ENCODE measurements at regions not wholly inside any gene's neighbourhood (a gene's known extent, or its start where the extent isn't known, plus 50 kb on each side); places are given as distances from the start of the nearest gene placed in this dataset.

DNA sequence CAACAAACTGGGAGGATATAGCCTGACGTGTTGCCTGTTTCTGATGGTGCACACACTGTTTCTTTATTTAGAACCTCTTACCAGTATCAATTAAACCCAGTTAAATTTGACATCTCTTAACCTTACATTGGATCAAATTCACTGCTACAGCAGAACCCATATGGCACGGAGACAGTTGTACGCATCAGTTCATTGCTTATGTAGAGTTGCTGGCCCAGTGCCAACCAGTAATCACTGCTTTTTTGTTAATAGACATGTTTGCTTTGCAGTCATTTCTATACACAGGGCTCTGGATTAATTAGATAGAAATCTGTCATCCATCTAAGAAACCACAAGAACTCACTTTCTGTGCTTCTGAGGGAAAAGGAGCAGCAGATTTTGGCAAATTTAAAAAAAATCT lies 154.0 kb downstream of the RWDD3 start:
- in situ Hi-C loops (cut with HindIII; ENCODE audit: extremely low pct_ligation_motif_present, low pct_unique_long_range_greater_than_20kb) (no loop called here), intact Hi-C loops (cut with micrococcal nuclease; ENCODE audit: unreplicated experiment) (no loop called here)
- no peak overlapping the region for H3K4me3 ChIP-seq (replicated peaks in 1 of 3; ENCODE audit: insufficient read depth in 1 of 3, low read depth in 2 of 3, low read length in 3 of 3)
- ChIA-PET POLR2A (no interaction called here), CTCF (ENCODE audit: low intra/inter-chr PET ratio, low total read pairs) (no interaction called here)
- no peak for TF ChIP-seq PAWR (CRISPR knock-in tag; IDR thresholded peaks at IDR 0.05; ENCODE audit: borderline replicate concordance)
- no peaks in the 10 kb centered on the region for H3K9me3 ChIP-seq (ENCODE audit: low read length)
- H3K36me3 ChIP-seq (replicated peaks in 1 of 2; ENCODE audit: control insufficient read depth in 1 of 2, insufficient read depth in 2 of 2, low read length in 2 of 2): no peaks in the 10 kb centered on the region
- H4K20me1 ChIP-seq (ENCODE audit: insufficient read depth, low read length): no peaks in the 10 kb centered on the region
- no peaks in the 10 kb centered on the region for H3K27me3 ChIP-seq (ENCODE audit: control insufficient read depth in 1 of 2, insufficient read depth in 2 of 2, low read length in 2 of 2)
- BruUV-seq (replicated peaks): no TSS peak
- H2AFZ ChIP-seq (ENCODE audit: low read length): no peak overlapping the region
- H3K4me1 ChIP-seq (ENCODE audit: insufficient read depth, low read length): no peaks in the 10 kb centered on the region
- no peak for DNase-seq (ENCODE audit: low spot score)
- FAIRE-seq: no peak
- H3K79me2 ChIP-seq (ENCODE audit: insufficient read depth, low read length): no peaks in the 10 kb centered on the region
- no peak overlapping the region for H3K9ac ChIP-seq (ENCODE audit: insufficient read depth, low read depth, low read length)
- H3K4me2 ChIP-seq (ENCODE audit: low read depth, low read length): no peak overlapping the region
- WGBS (ENCODE audit: low lambda C conversion rate): 2% methylated on average over 3 of the region's 3 CpGs
- no peak overlapping the region for H3K27ac ChIP-seq (ENCODE audit: extremely low read length, insufficient read depth, low read length)
- ATAC-seq: no peak

DNA sequence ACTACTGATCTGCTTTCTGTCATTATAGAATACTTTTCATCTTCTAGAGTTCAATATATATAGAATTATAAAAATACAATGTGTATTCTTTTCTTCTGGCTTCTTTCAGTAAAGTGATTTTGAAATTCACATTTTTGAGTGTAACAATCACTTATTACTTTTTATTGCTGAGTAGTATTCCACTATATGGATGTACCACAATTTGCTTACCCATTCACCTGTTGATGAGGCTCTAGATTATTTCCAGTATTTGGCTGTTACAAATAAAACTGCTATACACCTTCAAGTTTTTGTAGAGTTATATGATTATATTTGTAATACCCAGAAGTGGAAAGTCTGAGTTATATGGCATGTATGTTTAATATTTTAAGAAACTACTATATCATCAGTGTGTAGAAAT lies 159.4 kb downstream of the RWDD3 start:
- Histone ChIP-seq H3K27me3 (ENCODE audit: control insufficient read depth in 1 of 2, insufficient read depth in 2 of 2, low read length in 2 of 2) (no peaks in the 10 kb centered on the region), H3K4me2 (ENCODE audit: low read depth, low read length) (no peak overlapping the region), H3K9me3 (ENCODE audit: low read length) (no peaks in the 10 kb centered on the region), H3K36me3 (replicated peaks in 1 of 2; ENCODE audit: control insufficient read depth in 1 of 2, insufficient read depth in 2 of 2, low read length in 2 of 2) (no peaks in the 10 kb centered on the region), H4K20me1 (ENCODE audit: insufficient read depth, low read length) (no peaks in the 10 kb centered on the region), H3K4me3 (replicated peaks in 1 of 3; ENCODE audit: insufficient read depth in 1 of 3, low read depth in 2 of 3, low read length in 3 of 3) (no peak overlapping the region), H3K27ac (ENCODE audit: extremely low read length, insufficient read depth, low read length) (no peak overlapping the region), H3K9ac (ENCODE audit: insufficient read depth, low read depth, low read length) (no peak overlapping the region), H3K79me2 (ENCODE audit: insufficient read depth, low read length) (no peaks in the 10 kb centered on the region), H3K4me1 (ENCODE audit: insufficient read depth, low read length) (no peaks in the 10 kb centered on the region), H2AFZ (ENCODE audit: low read length) (no peak overlapping the region)
- FAIRE-seq: no peak
- intact Hi-C loops (cut with micrococcal nuclease; ENCODE audit: unreplicated experiment): no loop called here
- in situ Hi-C loops (cut with HindIII; ENCODE audit: extremely low pct_ligation_motif_present, low pct_unique_long_range_greater_than_20kb): no loop called here
- no peak for DNase-seq (ENCODE audit: low spot score)
- CTCF ChIA-PET (ENCODE audit: low intra/inter-chr PET ratio, low total read pairs): no interaction called here
- POLR2A ChIA-PET: no interaction called here
- BruUV-seq (replicated peaks): no TSS peak
- TF ChIP-seq, protein P1, sequence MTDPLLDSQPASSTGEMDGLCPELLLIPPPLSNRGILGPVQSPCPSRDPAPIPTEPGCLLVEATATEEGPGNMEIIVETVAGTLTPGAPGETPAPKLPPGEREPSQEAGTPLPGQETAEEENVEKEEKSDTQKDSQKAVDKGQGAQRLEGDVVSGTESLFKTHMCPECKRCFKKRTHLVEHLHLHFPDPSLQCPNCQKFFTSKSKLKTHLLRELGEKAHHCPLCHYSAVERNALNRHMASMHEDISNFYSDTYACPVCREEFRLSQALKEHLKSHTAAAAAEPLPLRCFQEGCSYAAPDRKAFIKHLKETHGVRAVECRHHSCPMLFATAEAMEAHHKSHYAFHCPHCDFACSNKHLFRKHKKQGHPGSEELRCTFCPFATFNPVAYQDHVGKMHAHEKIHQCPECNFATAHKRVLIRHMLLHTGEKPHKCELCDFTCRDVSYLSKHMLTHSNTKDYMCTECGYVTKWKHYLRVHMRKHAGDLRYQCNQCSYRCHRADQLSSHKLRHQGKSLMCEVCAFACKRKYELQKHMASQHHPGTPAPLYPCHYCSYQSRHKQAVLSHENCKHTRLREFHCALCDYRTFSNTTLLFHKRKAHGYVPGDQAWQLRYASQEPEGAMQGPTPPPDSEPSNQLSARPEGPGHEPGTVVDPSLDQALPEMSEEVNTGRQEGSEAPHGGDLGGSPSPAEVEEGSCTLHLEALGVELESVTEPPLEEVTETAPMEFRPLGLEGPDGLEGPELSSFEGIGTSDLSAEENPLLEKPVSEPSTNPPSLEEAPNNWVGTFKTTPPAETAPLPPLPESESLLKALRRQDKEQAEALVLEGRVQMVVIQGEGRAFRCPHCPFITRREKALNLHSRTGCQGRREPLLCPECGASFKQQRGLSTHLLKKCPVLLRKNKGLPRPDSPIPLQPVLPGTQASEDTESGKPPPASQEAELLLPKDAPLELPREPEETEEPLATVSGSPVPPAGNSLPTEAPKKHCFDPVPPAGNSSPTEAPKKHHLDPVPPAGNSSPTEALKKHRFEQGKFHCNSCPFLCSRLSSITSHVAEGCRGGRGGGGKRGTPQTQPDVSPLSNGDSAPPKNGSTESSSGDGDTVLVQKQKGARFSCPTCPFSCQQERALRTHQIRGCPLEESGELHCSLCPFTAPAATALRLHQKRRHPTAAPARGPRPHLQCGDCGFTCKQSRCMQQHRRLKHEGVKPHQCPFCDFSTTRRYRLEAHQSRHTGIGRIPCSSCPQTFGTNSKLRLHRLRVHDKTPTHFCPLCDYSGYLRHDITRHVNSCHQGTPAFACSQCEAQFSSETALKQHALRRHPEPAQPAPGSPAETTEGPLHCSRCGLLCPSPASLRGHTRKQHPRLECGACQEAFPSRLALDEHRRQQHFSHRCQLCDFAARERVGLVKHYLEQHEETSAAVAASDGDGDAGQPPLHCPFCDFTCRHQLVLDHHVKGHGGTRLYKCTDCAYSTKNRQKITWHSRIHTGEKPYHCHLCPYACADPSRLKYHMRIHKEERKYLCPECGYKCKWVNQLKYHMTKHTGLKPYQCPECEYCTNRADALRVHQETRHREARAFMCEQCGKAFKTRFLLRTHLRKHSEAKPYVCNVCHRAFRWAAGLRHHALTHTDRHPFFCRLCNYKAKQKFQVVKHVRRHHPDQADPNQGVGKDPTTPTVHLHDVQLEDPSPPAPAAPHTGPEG (CRISPR knock-in tag; IDR thresholded peaks at IDR 0.05): no peak
- TF ChIP-seq ZNF296 (CRISPR knock-in tag; conservative IDR thresholded peaks at IDR 0.05) (no peak), RARA (CRISPR knock-in tag; IDR thresholded peaks at IDR 0.05) (no peak), IKZF1 (IDR thresholded peaks at IDR 0.05) (no peak), ERF (CRISPR knock-in tag; IDR thresholded peaks at IDR 0.05) (no peak), ZNF670 (CRISPR knock-in tag; IDR thresholded peaks at IDR 0.05; ENCODE audit: borderline replicate concordance) (no peak), PAWR (CRISPR knock-in tag; IDR thresholded peaks at IDR 0.05; ENCODE audit: borderline replicate concordance) (no peak), ZNF556 (CRISPR knock-in tag; IDR thresholded peaks at IDR 0.05; ENCODE audit: borderline replicate concordance) (no peak), MIER2 (CRISPR knock-in tag; IDR thresholded peaks at IDR 0.05) (no peak)
- TF ChIP-seq, protein P2, sequence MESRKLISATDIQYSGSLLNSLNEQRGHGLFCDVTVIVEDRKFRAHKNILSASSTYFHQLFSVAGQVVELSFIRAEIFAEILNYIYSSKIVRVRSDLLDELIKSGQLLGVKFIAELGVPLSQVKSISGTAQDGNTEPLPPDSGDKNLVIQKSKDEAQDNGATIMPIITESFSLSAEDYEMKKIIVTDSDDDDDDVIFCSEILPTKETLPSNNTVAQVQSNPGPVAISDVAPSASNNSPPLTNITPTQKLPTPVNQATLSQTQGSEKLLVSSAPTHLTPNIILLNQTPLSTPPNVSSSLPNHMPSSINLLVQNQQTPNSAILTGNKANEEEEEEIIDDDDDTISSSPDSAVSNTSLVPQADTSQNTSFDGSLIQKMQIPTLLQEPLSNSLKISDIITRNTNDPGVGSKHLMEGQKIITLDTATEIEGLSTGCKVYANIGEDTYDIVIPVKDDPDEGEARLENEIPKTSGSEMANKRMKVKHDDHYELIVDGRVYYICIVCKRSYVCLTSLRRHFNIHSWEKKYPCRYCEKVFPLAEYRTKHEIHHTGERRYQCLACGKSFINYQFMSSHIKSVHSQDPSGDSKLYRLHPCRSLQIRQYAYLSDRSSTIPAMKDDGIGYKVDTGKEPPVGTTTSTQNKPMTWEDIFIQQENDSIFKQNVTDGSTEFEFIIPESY (CRISPR knock-in tag; IDR thresholded peaks at IDR 0.05): no peak
- no peak for ATAC-seq
